Neural cell (in vitro differentiated cells): ENCODE measurements at regions not wholly inside any gene's neighbourhood (a gene's known extent, or its start where the extent isn't known, plus 50 kb on each side); places are given as distances from the start of the nearest gene placed in this dataset.

Experiments
- H2AFZ ChIP-seq: fragments of 200-600, 300-800 bp; sonication (generic), shearing (Covaris generic); 2 replicates; pipeline ENCODE4 v1.6.0; 2014; ENCODE audit warnings: low read depth, mild to moderate bottlenecking, antibody characterized with exemption, low read length, moderate library complexity
- H3F3A ChIP-seq: fragments of 200-600 bp; shearing (Covaris generic); 2 replicates; pipeline ENCODE4 v1.6.1; 2016; ENCODE audit warnings: mild to moderate bottlenecking, moderate library complexity, mixed read lengths, antibody characterized with exemption, low read length; ENCODE audit not compliant: insufficient read depth, poor library complexity, severe bottlenecking
- H3K27ac ChIP-seq: fragments of 200-600, 300-800 bp; sonication (generic), shearing (Covaris generic); 2 replicates; pipeline ENCODE4 v1.5.1; 2014; ENCODE audit warnings: mild to moderate bottlenecking, low read length, moderate library complexity
- H3K27me3 ChIP-seq: fragments of 300-800, 200-600 bp; sonication (generic), shearing (Covaris generic); 2 replicates; pipeline ENCODE4 v1.6.0; 2014; ENCODE audit warnings: mild to moderate bottlenecking, low read depth, low read length, moderate library complexity; ENCODE audit not compliant: insufficient read depth
- H3K36me3 ChIP-seq: fragments of 300-800, 200-600 bp; sonication (generic), shearing (Covaris generic); 2 replicates; pipeline ENCODE4 v1.5.1; 2014; ENCODE audit warnings: mild to moderate bottlenecking, antibody characterized with exemption, low read length, moderate library complexity; ENCODE audit not compliant: insufficient read depth
- H3K4me2 ChIP-seq: fragments of 300-800, 200-600 bp; sonication (generic), shearing (Covaris generic); 2 replicates; pipeline ENCODE4 v1.6.0; 2014; ENCODE audit warnings: mild to moderate bottlenecking, low read length
- H3K4me3 ChIP-seq: fragments of 300-800, 200-600 bp; sonication (generic), shearing (Covaris generic); 2 replicates; pipeline ENCODE4 v1.5.1; 2014; ENCODE audit warnings: mild to moderate bottlenecking, low read length, moderate library complexity
- H3K79me2 ChIP-seq: fragments of 200-600 bp; shearing (Covaris generic); replicated peaks from 2 replicates; pipeline ENCODE4 v1.6.0; 2014; ENCODE audit warnings: mild to moderate bottlenecking, low read length, moderate library complexity; ENCODE audit not compliant: insufficient read depth
- H3K9ac ChIP-seq: fragments of 300-800, 200-600 bp; sonication (generic), shearing (Covaris generic); 2 replicates; pipeline ENCODE4 v1.6.1; 2016; ENCODE audit warnings: mild to moderate bottlenecking, low read length, mixed read lengths
- H3K9me2 ChIP-seq: fragments of 200-600 bp; shearing (Covaris generic); 2 replicates; pipeline ENCODE4 v1.6.1; 2016; ENCODE audit warnings: mild to moderate bottlenecking, low read length, mixed read lengths; ENCODE audit not compliant: insufficient read depth
- H3K9me3 ChIP-seq: fragments of 200-600, 300-800 bp; sonication (generic), shearing (Covaris generic); 2 replicates; pipeline ENCODE4 v1.6.1; 2016; ENCODE audit warnings: mild to moderate bottlenecking, mixed run types, low read length, moderate library complexity, mixed read lengths
- H4K20me1 ChIP-seq: fragments of 200-600 bp; shearing (Covaris generic); 2 replicates; pipeline ENCODE4 v1.6.1; 2016; ENCODE audit warnings: mild to moderate bottlenecking, mixed run types; ENCODE audit not compliant: insufficient read depth
- EZH2 ChIP-seq: fragments of 200-600, 300-800 bp; shearing (Covaris generic), sonication (generic); IDR thresholded peaks from 2 replicates; pipeline ENCODE4 v1.6.1; 2014; ENCODE audit warnings: antibody characterized with exemption, low read length, borderline replicate concordance, mild to moderate bottlenecking; ENCODE audit not compliant: insufficient read depth, poor library complexity, severe bottlenecking
- MXI1 ChIP-seq: fragments of 450-650 bp; conservative IDR thresholded peaks from 2 replicates; pipeline ENCODE4 v1.6.1; 2014; ENCODE audit warnings: antibody characterized with exemption, mild to moderate bottlenecking; ENCODE audit not compliant: poor library complexity, severe bottlenecking
- REST ChIP-seq: IDR thresholded peaks from 2 replicates; pipeline ENCODE4 v1.6.1; 2012; ENCODE audit warnings: borderline replicate concordance
- SMC3 ChIP-seq: fragments of 450-650 bp; conservative IDR thresholded peaks from 2 replicates; pipeline ENCODE4 v1.6.1; 2014; ENCODE audit warnings: antibody characterized with exemption, mild to moderate bottlenecking, moderate library complexity; ENCODE audit not compliant: poor library complexity
- TAF1 ChIP-seq: IDR thresholded peaks from 2 replicates; pipeline ENCODE4 v1.6.1; 2012; ENCODE audit warnings: low read depth
- TF ChIP-seq, protein P1 (sequence below): fragments of 450-650 bp; IDR thresholded peaks from 2 replicates; pipeline ENCODE4 v1.5.1; 2014; ENCODE audit warnings: antibody characterized with exemption, mild to moderate bottlenecking, moderate library complexity; ENCODE audit not compliant: poor library complexity, severe bottlenecking

DNA sequence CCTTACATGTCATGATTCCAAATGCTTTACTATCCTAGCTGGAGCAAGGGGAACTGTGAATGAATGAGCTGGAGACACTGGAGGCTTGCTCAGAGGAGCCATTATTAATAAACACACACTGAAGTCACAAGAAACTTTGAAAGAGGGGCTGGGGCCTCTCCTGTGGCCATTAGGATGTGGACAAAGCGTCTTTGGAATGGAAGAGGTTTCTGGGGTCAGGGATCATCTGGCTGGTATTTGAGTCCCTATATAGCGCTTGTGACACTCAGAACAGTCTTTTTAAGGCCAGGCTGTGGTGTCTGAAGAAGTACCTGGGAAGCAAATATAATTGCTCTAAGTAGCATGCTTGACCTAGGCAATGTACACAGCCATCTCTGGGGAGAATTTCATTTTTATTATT, 193.0 kb downstream of the JCAD start:
- H3K4me3 ChIP-seq = no peak overlapping the region
- no peaks in the 10 kb centered on the region for H4K20me1 ChIP-seq
- no peaks in the 10 kb centered on the region for H3K27me3 ChIP-seq
- H3K27ac ChIP-seq = no peak overlapping the region
- no peak overlapping the region for H3K9ac ChIP-seq
- no peak overlapping the region for H2AFZ ChIP-seq
- H3K4me2 ChIP-seq = no peak overlapping the region
- H3K36me3 ChIP-seq = no peaks in the 10 kb centered on the region
- H3K79me2 ChIP-seq = no peaks in the 10 kb centered on the region
- H3K9me2 ChIP-seq = no peaks in the 10 kb centered on the region
- H3F3A ChIP-seq = no peaks in the 10 kb centered on the region
- TF ChIP-seq, protein P1, sequence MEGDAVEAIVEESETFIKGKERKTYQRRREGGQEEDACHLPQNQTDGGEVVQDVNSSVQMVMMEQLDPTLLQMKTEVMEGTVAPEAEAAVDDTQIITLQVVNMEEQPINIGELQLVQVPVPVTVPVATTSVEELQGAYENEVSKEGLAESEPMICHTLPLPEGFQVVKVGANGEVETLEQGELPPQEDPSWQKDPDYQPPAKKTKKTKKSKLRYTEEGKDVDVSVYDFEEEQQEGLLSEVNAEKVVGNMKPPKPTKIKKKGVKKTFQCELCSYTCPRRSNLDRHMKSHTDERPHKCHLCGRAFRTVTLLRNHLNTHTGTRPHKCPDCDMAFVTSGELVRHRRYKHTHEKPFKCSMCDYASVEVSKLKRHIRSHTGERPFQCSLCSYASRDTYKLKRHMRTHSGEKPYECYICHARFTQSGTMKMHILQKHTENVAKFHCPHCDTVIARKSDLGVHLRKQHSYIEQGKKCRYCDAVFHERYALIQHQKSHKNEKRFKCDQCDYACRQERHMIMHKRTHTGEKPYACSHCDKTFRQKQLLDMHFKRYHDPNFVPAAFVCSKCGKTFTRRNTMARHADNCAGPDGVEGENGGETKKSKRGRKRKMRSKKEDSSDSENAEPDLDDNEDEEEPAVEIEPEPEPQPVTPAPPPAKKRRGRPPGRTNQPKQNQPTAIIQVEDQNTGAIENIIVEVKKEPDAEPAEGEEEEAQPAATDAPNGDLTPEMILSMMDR = no peak
- no peaks in the 10 kb centered on the region for H3K9me3 ChIP-seq

- Histone ChIP-seq H3K4me3 (no peak overlapping the region), H4K20me1 (no peaks in the 10 kb centered on the region), H3K79me2 (no peaks in the 10 kb centered on the region), H3K27me3 (no peaks in the 10 kb centered on the region), H3F3A (no peaks in the 10 kb centered on the region), H3K9me3 (no peaks in the 10 kb centered on the region), H2AFZ (no peak overlapping the region), H3K9ac (no peak overlapping the region), H3K4me2 (no peak overlapping the region), H3K27ac (no peak overlapping the region), H3K9me2 (no peaks in the 10 kb centered on the region), H3K36me3 (no peaks in the 10 kb centered on the region)
- TF ChIP-seq MXI1 = no peak
- TF ChIP-seq TAF1 = no peak
These were observed 193.6 kb downstream of the JCAD start for GRCh38 chr10:29865700-29866355.

DNA sequence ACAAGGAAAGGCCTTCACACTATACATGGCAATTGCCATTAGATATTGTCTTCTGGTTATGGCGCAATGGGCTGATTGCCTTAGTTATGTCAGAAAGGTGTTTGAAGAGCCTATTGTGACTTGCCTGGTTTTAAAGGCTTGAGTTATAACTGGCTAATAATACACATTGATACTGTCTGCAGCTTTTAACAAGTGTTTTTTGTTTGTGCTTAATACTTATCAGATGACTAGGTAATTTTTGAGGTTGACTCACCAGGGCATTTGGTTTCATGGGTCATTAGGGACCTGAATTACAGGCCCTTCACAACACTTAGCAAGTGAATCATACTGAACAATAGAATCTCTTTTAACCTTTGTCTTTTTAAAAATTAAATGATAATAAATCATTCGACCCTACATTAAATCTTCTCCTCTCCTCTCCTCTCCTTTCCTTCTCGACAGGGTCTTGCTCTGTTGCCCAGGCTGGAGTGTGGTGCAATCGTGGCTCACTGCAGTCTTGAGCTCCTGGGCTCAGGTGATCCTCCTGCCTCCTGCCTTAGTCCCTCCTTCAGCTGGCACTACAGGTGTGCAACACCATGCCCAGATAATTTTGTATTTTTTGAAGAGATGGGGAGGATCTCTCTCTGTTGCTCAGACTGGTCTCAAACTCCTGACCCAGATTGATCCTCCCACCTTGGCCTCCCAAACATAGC, 196.3 kb downstream of the JCAD start:
- Histone ChIP-seq H3K36me3 (no peaks in the 10 kb centered on the region), H3K4me2 (no peak overlapping the region)

More for the DNA sequence above, 196.3 kb downstream of the JCAD start:
- H3F3A ChIP-seq = no peaks in the 10 kb centered on the region
- H3K4me3 ChIP-seq = no peak overlapping the region
- no peaks in the 10 kb centered on the region for H4K20me1 ChIP-seq
- no peaks in the 10 kb centered on the region for H3K79me2 ChIP-seq
- no peak for TF ChIP-seq EZH2
- no peak for TF ChIP-seq SMC3
- no peak for TF ChIP-seq REST
- H3K27ac ChIP-seq = no peak overlapping the region
- no peaks in the 10 kb centered on the region for H3K27me3 ChIP-seq
- no peak overlapping the region for H2AFZ ChIP-seq
- H3K9me3 ChIP-seq = no peaks in the 10 kb centered on the region
- no peaks in the 10 kb centered on the region for H3K9me2 ChIP-seq
- H3K9ac ChIP-seq = no peak overlapping the region
